ENCODE measurements at regions not wholly inside any gene's neighbourhood (a gene's known extent, or its start where the extent isn't known, plus 50 kb on each side); places are given as distances from the start of the nearest gene placed in this dataset.

- TF ChIP-seq, protein P1, sequence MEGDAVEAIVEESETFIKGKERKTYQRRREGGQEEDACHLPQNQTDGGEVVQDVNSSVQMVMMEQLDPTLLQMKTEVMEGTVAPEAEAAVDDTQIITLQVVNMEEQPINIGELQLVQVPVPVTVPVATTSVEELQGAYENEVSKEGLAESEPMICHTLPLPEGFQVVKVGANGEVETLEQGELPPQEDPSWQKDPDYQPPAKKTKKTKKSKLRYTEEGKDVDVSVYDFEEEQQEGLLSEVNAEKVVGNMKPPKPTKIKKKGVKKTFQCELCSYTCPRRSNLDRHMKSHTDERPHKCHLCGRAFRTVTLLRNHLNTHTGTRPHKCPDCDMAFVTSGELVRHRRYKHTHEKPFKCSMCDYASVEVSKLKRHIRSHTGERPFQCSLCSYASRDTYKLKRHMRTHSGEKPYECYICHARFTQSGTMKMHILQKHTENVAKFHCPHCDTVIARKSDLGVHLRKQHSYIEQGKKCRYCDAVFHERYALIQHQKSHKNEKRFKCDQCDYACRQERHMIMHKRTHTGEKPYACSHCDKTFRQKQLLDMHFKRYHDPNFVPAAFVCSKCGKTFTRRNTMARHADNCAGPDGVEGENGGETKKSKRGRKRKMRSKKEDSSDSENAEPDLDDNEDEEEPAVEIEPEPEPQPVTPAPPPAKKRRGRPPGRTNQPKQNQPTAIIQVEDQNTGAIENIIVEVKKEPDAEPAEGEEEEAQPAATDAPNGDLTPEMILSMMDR (IDR thresholded peaks at IDR 0.05) = no peak
- TF ChIP-seq POLR2A (IDR thresholded peaks at IDR 0.05) = no peak
Measured at GRCh38 chr5:133751421-133751820, 139.1 kb upstream of the FSTL4 start.

Data from right lobe of liver (tissue), 4 donors.